ENCODE measurements at regions not wholly inside any gene's neighbourhood (a gene's known extent, or its start where the extent isn't known, plus 50 kb on each side); places are given as distances from the start of the nearest gene placed in this dataset.
"Not testable (repeated sequence)": the region's sequence is repeated elsewhere in the genome, so short reads cannot be mapped to it uniquely, and the experiment has no call there.

DNA sequence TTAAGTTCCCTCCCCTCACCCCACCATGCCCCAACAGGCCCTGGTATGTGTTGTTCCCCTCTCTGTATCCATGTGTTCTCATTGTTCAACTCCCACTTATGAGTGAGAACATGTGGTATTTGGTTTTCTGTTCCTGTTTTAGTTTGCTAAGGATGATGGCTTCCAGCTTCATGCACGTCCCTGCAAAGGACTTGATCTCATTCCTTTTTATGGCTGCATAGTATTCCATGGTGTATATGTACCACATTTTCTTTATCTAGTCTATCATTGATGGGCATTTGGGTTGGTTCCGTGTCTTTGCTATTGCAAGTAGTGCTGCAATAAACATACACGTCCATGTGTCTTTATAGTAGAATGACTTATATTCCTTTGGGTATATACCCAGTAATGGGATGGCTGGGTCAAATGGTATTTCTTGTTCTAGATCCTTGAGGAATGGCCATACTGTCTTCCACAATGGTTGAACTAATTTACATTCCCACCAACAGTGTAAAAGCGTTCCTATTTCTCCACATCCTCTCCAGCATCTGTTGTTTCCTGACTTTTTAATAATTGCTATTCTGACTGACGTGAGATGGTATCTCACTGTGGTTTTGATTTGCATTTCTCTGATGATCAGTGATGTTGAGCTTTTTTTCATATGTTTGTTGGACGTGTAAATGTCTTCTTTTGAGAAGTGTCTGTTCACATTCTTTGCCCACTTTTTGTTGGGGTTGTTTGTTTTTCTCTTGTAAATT lies 93.8 kb upstream of the TMEM17 start:
- TF ChIP-seq, protein P1, sequence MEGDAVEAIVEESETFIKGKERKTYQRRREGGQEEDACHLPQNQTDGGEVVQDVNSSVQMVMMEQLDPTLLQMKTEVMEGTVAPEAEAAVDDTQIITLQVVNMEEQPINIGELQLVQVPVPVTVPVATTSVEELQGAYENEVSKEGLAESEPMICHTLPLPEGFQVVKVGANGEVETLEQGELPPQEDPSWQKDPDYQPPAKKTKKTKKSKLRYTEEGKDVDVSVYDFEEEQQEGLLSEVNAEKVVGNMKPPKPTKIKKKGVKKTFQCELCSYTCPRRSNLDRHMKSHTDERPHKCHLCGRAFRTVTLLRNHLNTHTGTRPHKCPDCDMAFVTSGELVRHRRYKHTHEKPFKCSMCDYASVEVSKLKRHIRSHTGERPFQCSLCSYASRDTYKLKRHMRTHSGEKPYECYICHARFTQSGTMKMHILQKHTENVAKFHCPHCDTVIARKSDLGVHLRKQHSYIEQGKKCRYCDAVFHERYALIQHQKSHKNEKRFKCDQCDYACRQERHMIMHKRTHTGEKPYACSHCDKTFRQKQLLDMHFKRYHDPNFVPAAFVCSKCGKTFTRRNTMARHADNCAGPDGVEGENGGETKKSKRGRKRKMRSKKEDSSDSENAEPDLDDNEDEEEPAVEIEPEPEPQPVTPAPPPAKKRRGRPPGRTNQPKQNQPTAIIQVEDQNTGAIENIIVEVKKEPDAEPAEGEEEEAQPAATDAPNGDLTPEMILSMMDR (IDR thresholded peaks at IDR 0.05) = not testable (repeated sequence)
- TF ChIP-seq POLR2A (IDR thresholded peaks at IDR 0.05) = not testable (repeated sequence)
